Brain microvascular endothelial cell (primary cell): ENCODE measurements at regions not wholly inside any gene's neighbourhood (a gene's known extent, or its start where the extent isn't known, plus 50 kb on each side); places are given as distances from the start of the nearest gene placed in this dataset.

Experiments used
- DNase-seq: peaks from one replicate; pipeline ENCODE4 v3.0.0-alpha.2; 2020
- H3K27ac ChIP-seq: fragments of 250-450 bp; sonication (Bioruptor Pico); 2 replicates; pipeline ENCODE4 v1.5.1; 2020; ENCODE audit warnings: mild to moderate bottlenecking, moderate library complexity
- H3K27me3 ChIP-seq: fragments of 250-450 bp; sonication (Bioruptor Pico); replicated peaks from 2 replicates; pipeline ENCODE4 v1.5.1; 2020; ENCODE audit warnings: mild to moderate bottlenecking
- H3K36me3 ChIP-seq: fragments of 250-450 bp; sonication (Bioruptor Pico); replicated peaks from 2 replicates; pipeline ENCODE4 v1.5.1; 2020; ENCODE audit warnings: mild to moderate bottlenecking
- H3K4me3 ChIP-seq: 2 replicates; pipeline ENCODE4 v1.5.1; 2011; ENCODE audit warnings: low read depth, mild to moderate bottlenecking, control low read depth, low read length, moderate library complexity
- in situ Hi-C: cut with HindIII; loops from 2 replicates; pipeline ENCODE4 v1.10.0; 2017; ENCODE audit warnings: low sequenced_read_pairs, low pct_ligation_motif_present
- TF ChIP-seq, protein P1 (sequence below): IDR thresholded peaks from 2 replicates; pipeline ENCODE4 v1.5.1; 2011; ENCODE audit warnings: low read depth, mild to moderate bottlenecking, moderate library complexity, low read length, control low read depth, inconsistent platforms; ENCODE audit errors: missing control alignments

DNA sequence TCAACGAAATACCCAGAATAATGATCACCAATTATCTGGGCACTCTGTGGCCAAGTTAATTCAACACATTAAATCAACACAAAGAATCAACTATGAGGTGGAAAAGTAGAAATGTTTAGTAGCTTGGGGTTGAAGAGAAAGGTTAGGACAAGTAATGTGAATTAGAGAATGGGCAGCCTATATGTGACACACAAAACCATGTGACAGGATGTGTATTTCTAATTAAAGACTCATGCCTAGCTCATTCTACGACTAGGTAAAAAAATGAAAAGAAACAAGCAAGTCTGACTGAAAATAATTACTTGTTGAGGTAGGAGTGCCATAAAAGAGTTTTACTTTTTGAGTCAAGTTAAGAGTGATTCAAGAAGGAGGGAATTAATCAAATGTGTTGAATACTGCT lies 2646.0 kb upstream of the PCDH20 start:
- Histone ChIP-seq H3K4me3 (no peak overlapping the region), H3K27me3 (no peaks in the 10 kb centered on the region), H3K36me3 (no peaks in the 10 kb centered on the region), H3K27ac (no peak overlapping the region)
- TF ChIP-seq, protein P1, sequence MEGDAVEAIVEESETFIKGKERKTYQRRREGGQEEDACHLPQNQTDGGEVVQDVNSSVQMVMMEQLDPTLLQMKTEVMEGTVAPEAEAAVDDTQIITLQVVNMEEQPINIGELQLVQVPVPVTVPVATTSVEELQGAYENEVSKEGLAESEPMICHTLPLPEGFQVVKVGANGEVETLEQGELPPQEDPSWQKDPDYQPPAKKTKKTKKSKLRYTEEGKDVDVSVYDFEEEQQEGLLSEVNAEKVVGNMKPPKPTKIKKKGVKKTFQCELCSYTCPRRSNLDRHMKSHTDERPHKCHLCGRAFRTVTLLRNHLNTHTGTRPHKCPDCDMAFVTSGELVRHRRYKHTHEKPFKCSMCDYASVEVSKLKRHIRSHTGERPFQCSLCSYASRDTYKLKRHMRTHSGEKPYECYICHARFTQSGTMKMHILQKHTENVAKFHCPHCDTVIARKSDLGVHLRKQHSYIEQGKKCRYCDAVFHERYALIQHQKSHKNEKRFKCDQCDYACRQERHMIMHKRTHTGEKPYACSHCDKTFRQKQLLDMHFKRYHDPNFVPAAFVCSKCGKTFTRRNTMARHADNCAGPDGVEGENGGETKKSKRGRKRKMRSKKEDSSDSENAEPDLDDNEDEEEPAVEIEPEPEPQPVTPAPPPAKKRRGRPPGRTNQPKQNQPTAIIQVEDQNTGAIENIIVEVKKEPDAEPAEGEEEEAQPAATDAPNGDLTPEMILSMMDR = no peak
- no peak for DNase-seq
- in situ Hi-C loops = no loop called here

DNA sequence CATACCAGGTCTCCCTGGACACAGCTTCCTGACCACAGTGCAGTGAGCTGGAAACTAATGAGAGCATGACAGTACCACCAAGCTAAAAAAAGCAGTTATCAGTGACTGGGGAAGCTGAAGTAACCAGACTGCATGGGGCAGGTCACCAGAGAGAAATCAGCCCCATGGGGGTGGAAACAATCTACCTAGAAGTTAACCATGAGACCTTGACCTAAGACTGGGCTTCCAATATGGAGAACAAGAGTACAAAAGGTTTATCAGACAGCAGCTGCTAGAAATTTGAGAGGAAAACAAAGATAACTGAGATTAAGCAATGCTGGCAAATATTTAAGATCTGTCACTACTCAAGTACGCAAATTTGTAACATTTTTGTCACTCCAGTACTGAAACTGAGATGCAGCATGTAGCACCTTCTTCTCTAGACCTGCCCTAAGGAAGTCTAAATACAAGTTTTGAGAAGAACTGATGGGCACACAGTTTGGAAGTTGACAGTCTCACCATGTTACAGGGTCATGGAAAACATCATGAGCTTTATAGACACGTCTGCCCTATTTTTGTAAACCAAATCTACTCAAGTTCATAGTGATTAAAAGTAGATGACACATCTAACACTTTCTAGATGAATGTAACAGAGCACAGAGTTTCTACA lies 2641.8 kb upstream of the PCDH20 start:
- no peaks in the 10 kb centered on the region for H3K27me3 ChIP-seq
- TF ChIP-seq, protein P1 = no peak
- no peak for DNase-seq
- H3K4me3 ChIP-seq = no peak overlapping the region
- no peak overlapping the region for H3K27ac ChIP-seq
- no peaks in the 10 kb centered on the region for H3K36me3 ChIP-seq
- in situ Hi-C loops = no loop called here

DNA sequence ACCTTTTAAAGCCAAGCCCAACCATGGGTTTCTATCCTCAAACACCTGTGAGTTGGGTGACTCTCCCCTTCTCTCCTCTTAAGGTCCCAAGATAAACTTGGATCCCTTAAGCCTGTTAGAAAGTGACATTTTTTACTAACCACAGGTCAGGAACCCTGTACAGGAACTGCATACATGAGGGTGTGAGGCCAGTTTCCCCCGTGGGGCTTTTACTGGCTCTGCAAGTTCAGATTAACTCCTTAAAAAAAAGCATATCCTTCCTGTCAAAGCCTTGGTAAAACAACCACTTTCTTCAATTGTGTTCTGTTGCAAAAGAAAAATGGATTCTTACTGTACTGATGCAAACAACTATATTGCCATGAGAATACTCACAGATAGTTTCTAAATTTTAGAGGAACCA lies 2638.7 kb upstream of the PCDH20 start:
- H3K36me3 ChIP-seq = no peaks in the 10 kb centered on the region
- no peaks in the 10 kb centered on the region for H3K27me3 ChIP-seq
- TF ChIP-seq, protein P1 = no peak
- no peak for DNase-seq
- in situ Hi-C loops = no loop called here
- no peak overlapping the region for H3K27ac ChIP-seq
- no peak overlapping the region for H3K4me3 ChIP-seq

DNA sequence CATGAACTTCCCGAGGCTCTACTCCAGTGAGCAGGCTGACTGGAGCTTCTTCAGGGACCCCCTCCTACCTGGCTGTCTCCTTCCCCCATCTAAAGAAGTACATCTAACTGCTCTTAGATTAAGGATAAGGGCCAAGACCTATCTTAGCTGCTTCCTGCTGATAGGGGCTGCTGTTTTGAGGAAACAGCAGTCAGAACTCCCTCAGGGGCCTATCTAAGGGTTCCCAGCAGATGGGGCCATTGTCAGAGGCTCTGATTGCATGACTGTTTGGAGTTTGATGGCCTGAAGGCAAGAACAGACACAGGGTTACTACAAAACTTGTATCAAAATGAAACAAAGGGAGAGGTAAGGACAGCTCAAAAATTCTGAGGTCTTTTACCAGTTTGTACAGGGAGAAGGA lies 2636.9 kb upstream of the PCDH20 start:
- TF ChIP-seq, protein P1 = no peak
- in situ Hi-C loops = no loop called here
- no peaks in the 10 kb centered on the region for H3K36me3 ChIP-seq
- H3K27me3 ChIP-seq = no peaks in the 10 kb centered on the region
- H3K4me3 ChIP-seq = no peak overlapping the region
- no peak overlapping the region for H3K27ac ChIP-seq
- DNase-seq = no peak

DNA sequence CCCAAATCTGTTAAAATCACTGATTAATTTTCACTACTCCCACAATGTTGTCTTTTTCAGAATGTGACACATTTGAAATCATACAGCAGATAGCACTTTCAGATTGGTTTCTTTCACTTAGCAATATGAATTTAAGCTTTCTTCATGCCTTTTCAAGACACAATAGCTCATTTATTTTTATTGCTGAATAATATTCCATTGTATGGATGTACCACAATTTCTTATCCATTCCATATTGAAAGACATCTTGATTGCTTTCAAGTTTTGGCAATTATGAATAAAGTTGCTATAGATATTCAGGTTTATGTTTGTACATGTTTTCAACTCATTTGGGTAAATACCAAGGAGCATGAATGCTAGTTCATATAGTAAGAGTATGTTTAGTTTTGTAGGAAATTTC lies 2635.6 kb upstream of the PCDH20 start:
- Histone ChIP-seq H3K27ac (no peak overlapping the region), H3K36me3 (no peaks in the 10 kb centered on the region), H3K4me3 (no peak overlapping the region), H3K27me3 (no peaks in the 10 kb centered on the region)
- TF ChIP-seq, protein P1 = no peak
- in situ Hi-C loops = no loop called here
- DNase-seq = no peak

DNA sequence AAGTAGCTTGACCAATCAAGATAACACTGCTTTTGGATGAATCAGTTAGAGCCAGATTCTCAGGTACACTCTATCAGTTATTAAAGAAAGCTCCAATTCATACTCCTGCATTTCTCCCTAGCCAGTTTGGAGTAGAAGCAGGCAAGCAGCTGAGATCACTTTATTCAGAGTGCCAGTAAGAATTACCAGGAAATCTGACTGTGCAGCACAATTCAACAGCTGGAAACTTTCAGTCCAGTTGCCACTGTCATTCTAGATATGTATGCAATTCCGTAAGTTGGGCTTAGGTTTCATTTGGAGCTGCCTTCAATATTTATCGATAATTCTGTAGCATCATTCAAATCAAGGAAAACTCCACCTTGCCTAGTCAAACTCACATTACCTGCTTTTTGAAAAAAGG lies 2625.6 kb upstream of the PCDH20 start:
- Histone ChIP-seq H3K27ac (no peak overlapping the region), H3K27me3 (no peaks in the 10 kb centered on the region), H3K4me3 (no peak overlapping the region), H3K36me3 (no peaks in the 10 kb centered on the region)
- DNase-seq = no peak
- in situ Hi-C loops = no loop called here
- TF ChIP-seq, protein P1 = no peak
